Thyroid gland (tissue), 4 donors: ENCODE measurements at regions not wholly inside any gene's neighbourhood (a gene's known extent, or its start where the extent isn't known, plus 50 kb on each side); places are given as distances from the start of the nearest gene placed in this dataset.

Source experiments
- POLR2A ChIP-seq, 2 donors: fragments of 450-650 bp; IDR thresholded peaks; one replicate each; pipeline ENCODE4 v1.6.1; 2017; ENCODE audit warnings: antibody characterized with exemption in 2 of 2, mild to moderate bottlenecking in 2 of 2, moderate library complexity in 1 of 2
- TF ChIP-seq, protein P1 (sequence below), 6 experiments: fragments of 200-600 bp in 3 of 6; fragments of 450-650 bp in 3 of 6; sonication (generic) in 3 of 6; IDR thresholded peaks; one replicate each; pipeline ENCODE4 v1.5.1; 2016 to 2019; ENCODE audit warnings: antibody characterized with exemption in 6 of 6, mild to moderate bottlenecking in 2 of 6, inconsistent platforms in 1 of 6, moderate library complexity in 1 of 6

DNA sequence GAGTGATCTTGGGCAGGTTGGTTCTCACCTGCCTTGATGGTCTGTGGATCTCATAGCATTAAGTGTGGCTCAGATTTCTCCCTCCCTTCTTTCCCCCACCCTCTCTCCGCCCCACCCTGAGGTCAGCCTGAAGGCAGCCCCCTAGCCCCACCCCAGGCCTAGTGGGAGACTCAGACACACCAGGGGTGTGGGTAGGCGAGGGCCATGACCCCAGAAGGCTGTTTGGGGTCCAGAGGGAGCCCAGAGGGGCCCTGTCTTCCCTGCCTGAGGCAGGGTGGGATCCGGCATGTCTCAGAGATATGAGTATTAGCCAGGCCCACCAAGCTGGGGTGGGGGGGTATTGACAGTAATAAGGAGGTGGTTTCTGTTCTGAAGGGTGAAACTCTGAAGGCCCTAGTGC is 160.5 kb downstream of the GLI2 start:
- TF ChIP-seq, protein P1, sequence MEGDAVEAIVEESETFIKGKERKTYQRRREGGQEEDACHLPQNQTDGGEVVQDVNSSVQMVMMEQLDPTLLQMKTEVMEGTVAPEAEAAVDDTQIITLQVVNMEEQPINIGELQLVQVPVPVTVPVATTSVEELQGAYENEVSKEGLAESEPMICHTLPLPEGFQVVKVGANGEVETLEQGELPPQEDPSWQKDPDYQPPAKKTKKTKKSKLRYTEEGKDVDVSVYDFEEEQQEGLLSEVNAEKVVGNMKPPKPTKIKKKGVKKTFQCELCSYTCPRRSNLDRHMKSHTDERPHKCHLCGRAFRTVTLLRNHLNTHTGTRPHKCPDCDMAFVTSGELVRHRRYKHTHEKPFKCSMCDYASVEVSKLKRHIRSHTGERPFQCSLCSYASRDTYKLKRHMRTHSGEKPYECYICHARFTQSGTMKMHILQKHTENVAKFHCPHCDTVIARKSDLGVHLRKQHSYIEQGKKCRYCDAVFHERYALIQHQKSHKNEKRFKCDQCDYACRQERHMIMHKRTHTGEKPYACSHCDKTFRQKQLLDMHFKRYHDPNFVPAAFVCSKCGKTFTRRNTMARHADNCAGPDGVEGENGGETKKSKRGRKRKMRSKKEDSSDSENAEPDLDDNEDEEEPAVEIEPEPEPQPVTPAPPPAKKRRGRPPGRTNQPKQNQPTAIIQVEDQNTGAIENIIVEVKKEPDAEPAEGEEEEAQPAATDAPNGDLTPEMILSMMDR (IDR thresholded peaks at IDR 0.05): no peak
- TF ChIP-seq POLR2A (IDR thresholded peaks at IDR 0.05): no peak
